GM12878 (cell line): ENCODE measurements at regions not wholly inside any gene's neighbourhood (a gene's known extent, or its start where the extent isn't known, plus 50 kb on each side); places are given as distances from the start of the nearest gene placed in this dataset.

ENCODE experiments used
- ATAC-seq: fragments of 200-7000 bp; cut with Tn5 transposase; 3 replicates; pipeline ENCODE4 v1.9.1; 2020; ENCODE audit warnings: mild to moderate bottlenecking, moderate library complexity
- BruUV-seq: library from RNA; stranded (reverse); fragments of 400-500 nt; replicated peaks from 2 replicates; lab custom pipeline; 2021; lab: Mats Ljungman, UMichigan
- CTCF ChIA-PET: fragments of 300-600 bp; sonication (Branson Sonifier 250); formaldehyde crosslinking; extraction: SDS; loops from one replicate; lab custom pipeline; 2021; ENCODE audit warnings: inconsistent platforms; lab: Yijun Ruan, JAX
- POLR2A ChIA-PET: fragments of 350-600 bp; formaldehyde crosslinking; extraction: SDS; loops from one replicate; lab custom pipeline; 2021; ENCODE audit warnings: inconsistent platforms; lab: Charles Lee
- RAD21 ChIA-PET: fragments of 300-600 bp; sonication (Branson Sonifier 250); formaldehyde crosslinking; loops from one replicate; lab custom pipeline; 2023; ENCODE audit warnings: antibody characterized with exemption; ENCODE audit not compliant: unreplicated experiment; lab: Charles Lee
- SMC1A ChIA-PET: fragments of 300-600 bp; sonication (Branson Sonifier 250); formaldehyde crosslinking; loops from one replicate; lab custom pipeline; 2023; ENCODE audit not compliant: unreplicated experiment, uncharacterized antibody; lab: Charles Lee
- DNase-seq: peaks from one replicate; pipeline ENCODE4 v3.0.0-alpha.2; 2011; ENCODE audit warnings: low read depth, low spot score
- FAIRE-seq: peaks from 3 replicates; lab custom pipeline; 2011; peaks lifted over from hg19 to GRCh38; lab: Jason Lieb, UNC
- H2AFZ ChIP-seq: 2 replicates; pipeline ENCODE4 v1.6.0; 2011; ENCODE audit warnings: low read depth, low read length, control low read depth; ENCODE audit not compliant: control insufficient read depth
- H3K27ac ChIP-seq: 2 replicates; pipeline ENCODE4 v1.5.1; 2011; ENCODE audit warnings: control low read depth; ENCODE audit not compliant: control insufficient read depth, insufficient read depth
- H3K27me3 ChIP-seq, 2 experiments: replicated peaks in 1 of 2; 2 replicates each; pipeline versions ENCODE4 v1.6.0 to v1.6.1; 2011; ENCODE audit warnings: low read length in 1 of 2; ENCODE audit not compliant: control insufficient read depth in 2 of 2, insufficient read depth in 2 of 2
- H3K36me3 ChIP-seq, 2 experiments: 2 replicates each; pipeline ENCODE4 v1.5.1; 2011; ENCODE audit warnings: low read length in 1 of 2; ENCODE audit not compliant: control insufficient read depth in 2 of 2, insufficient read depth in 2 of 2
- H3K4me1 ChIP-seq: 2 replicates; pipeline ENCODE4 v1.6.1; 2011; ENCODE audit warnings: mild to moderate bottlenecking, low read length, moderate library complexity, mixed read lengths; ENCODE audit not compliant: control insufficient read depth, insufficient read depth
- H3K4me2 ChIP-seq: 2 replicates; pipeline ENCODE4 v1.6.0; 2011; ENCODE audit warnings: control low read depth; ENCODE audit not compliant: control insufficient read depth, insufficient read depth
- H3K4me3 ChIP-seq: fragments of 200-600 bp; sonication (generic); 2 replicates; pipeline ENCODE4 v1.5.1; 2016
- H3K79me2 ChIP-seq: 2 replicates; pipeline ENCODE4 v1.6.0; 2011; ENCODE audit warnings: low read length; ENCODE audit not compliant: control insufficient read depth, insufficient read depth
- H3K9ac ChIP-seq: 2 replicates; pipeline ENCODE4 v1.8.0; 2011; ENCODE audit warnings: low read length, control low read depth, mixed read lengths; ENCODE audit not compliant: control insufficient read depth, insufficient read depth
- H3K9me3 ChIP-seq: replicated peaks from 3 replicates; pipeline ENCODE4 v1.5.1; 2011; ENCODE audit warnings: mild to moderate bottlenecking, low read length; ENCODE audit not compliant: control insufficient read depth, insufficient read depth
- H4K20me1 ChIP-seq: 2 replicates; pipeline ENCODE4 v1.6.0; 2011; ENCODE audit not compliant: control insufficient read depth, insufficient read depth
- ETV6 ChIP-seq, 2 experiments: fragments of 450-650 bp in 1 of 2; IDR thresholded peaks in 1 of 2; conservative IDR thresholded peaks in 1 of 2; 2 replicates each; pipeline ENCODE4 v1.6.1; 2014; ENCODE audit warnings: antibody characterized with exemption in 1 of 2, borderline replicate concordance in 1 of 2, low read depth in 1 of 2, mild to moderate bottlenecking in 1 of 2, moderate library complexity in 1 of 2
- MEF2A ChIP-seq: IDR thresholded peaks from 2 replicates; pipeline ENCODE4 v1.6.1; 2011; ENCODE audit warnings: low read depth, mild to moderate bottlenecking, low read length, moderate library complexity; ENCODE audit not compliant: insufficient read depth
- WGBS: methylation state at CpG from one replicate; pipeline ENCODE4 v1.1.6; 2016; ENCODE audit warnings: low lambda C conversion rate; ENCODE audit not compliant: insufficient replicate concordance, insufficient coverage; ENCODE audit errors: missing lambda C conversion rate; 5-methylcytosine and 5-hydroxymethylcytosine counted together
- in situ Hi-C: fragments of 300-500 bp; cut with MboI; formaldehyde crosslinking; loops from 9 replicates; pipeline ENCODE4 v1.14.3; 2018; ENCODE audit warnings: mixed read lengths
- intact Hi-C: fragments of 100-400 bp; cut with micrococcal nuclease; formaldehyde crosslinking; loops from one replicate; pipeline ENCODE4 v1.14.2; 2022; ENCODE audit not compliant: unreplicated experiment
- TF ChIP-seq, protein P1 (sequence below): IDR thresholded peaks from 2 replicates; pipeline ENCODE4 v1.6.1; 2011; ENCODE audit warnings: low read depth, low read length, improper control_type of control experiment, borderline replicate concordance
- TF ChIP-seq, protein P2 (sequence below): IDR thresholded peaks from 2 replicates; pipeline ENCODE4 v1.6.1; 2012; ENCODE audit warnings: low read depth, low read length, improper control_type of control experiment
- TF ChIP-seq, protein P3 (sequence below): fragments of 450-650 bp; IDR thresholded peaks from 2 replicates; pipeline ENCODE4 v1.6.1; 2017; ENCODE audit warnings: mild to moderate bottlenecking, moderate library complexity
- TF ChIP-seq, protein P4 (sequence below): fragments of 150-350 bp; IDR thresholded peaks from 2 replicates; pipeline ENCODE4 v1.6.1; 2014; ENCODE audit warnings: mild to moderate bottlenecking, low read depth, low read length
- TF ChIP-seq, protein P5 (sequence below): fragments of 450-650 bp; formaldehyde crosslinking; IDR thresholded peaks from 2 replicates; pipeline ENCODE4 v1.5.0; 2022; ENCODE audit warnings: mild to moderate bottlenecking, missing genetic modification characterization

DNA sequence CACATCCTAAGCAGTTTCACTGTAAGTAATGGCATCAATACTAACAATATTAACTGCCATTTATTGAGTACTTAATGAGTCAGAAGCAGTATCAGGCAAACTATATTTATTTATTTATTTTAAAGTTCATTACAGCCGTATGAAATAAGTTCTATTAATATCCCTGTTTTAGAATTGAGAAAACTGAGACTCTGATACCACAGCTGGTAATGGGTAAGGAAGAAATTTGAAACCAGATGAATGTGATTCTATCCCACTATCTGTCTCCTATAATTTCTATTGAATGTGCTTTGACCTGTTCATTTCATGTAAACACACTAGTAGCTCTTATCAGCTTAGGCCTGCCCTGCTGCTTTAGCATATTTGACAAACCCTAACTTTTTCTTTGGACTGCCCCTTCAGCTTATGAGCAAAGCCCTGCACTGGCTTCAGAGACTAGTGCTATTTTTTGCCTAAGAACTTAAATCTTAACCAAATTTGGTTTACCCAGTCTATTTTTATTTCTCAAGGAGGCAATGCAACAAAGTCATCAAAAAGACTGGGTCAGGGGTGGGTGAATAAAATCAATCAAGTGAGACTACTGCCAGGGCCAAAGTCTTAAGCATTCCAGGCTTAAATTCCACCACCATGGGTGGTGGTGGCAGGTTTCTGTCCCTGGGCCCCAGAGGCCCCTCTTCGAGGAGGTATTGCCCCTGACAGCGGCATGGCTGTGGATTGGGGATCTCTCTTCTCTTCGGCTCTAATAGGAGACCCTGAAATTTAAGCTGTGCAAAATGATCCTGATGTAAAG, 143.4 kb downstream of the DLEU7 start:
- Histone ChIP-seq H3K9ac (no peak overlapping the region), H4K20me1 (no peaks in the 10 kb centered on the region), H3K27ac (no peak overlapping the region), H3K4me3 (no peak overlapping the region), H3K79me2 (no peaks in the 10 kb centered on the region), H3K4me2 (no peak overlapping the region), H3K36me3 (no peaks in the 10 kb centered on the region), H2AFZ (no peak overlapping the region), H3K9me3 (no peaks in the 10 kb centered on the region), H3K27me3 (no peaks in the 10 kb centered on the region), H3K4me1 (no peaks in the 10 kb centered on the region)
- FAIRE-seq (no peak), DNase-seq (no peak), ATAC-seq (no peak)
- ChIA-PET POLR2A (no interaction called here), SMC1A (interaction anchor here (1.3 kb wide), 1 partner anchor 101 kb away, joined by 4 read pairs; no protein-coding TSS in a partner anchor), CTCF (interaction anchor here (1.1 to 1.2 kb wide), 2 partner anchors 13 to 15 kb away, joined by 3 to 4 read pairs; no protein-coding TSS in a partner anchor), RAD21 (no interaction called here)
- no TSS peak for BruUV-seq
- 25% methylated on average over 4 of the region's 4 CpGs for WGBS
- intact Hi-C loops (no loop called here), in situ Hi-C loops (no loop called here)
- TF ChIP-seq ETV6 (conservative IDR thresholded peaks at IDR 0.05 in 1 of 2, IDR thresholded peaks at IDR 0.05 in 1 of 2; ENCODE audit: borderline replicate concordance in 1 of 2, low read depth in 1 of 2) (no peak), MEF2A (no peak)
- TF ChIP-seq, protein P1, sequence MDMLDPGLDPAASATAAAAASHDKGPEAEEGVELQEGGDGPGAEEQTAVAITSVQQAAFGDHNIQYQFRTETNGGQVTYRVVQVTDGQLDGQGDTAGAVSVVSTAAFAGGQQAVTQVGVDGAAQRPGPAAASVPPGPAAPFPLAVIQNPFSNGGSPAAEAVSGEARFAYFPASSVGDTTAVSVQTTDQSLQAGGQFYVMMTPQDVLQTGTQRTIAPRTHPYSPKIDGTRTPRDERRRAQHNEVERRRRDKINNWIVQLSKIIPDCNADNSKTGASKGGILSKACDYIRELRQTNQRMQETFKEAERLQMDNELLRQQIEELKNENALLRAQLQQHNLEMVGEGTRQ = no peak
- TF ChIP-seq, protein P2, sequence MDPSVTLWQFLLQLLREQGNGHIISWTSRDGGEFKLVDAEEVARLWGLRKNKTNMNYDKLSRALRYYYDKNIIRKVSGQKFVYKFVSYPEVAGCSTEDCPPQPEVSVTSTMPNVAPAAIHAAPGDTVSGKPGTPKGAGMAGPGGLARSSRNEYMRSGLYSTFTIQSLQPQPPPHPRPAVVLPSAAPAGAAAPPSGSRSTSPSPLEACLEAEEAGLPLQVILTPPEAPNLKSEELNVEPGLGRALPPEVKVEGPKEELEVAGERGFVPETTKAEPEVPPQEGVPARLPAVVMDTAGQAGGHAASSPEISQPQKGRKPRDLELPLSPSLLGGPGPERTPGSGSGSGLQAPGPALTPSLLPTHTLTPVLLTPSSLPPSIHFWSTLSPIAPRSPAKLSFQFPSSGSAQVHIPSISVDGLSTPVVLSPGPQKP = no peak
- TF ChIP-seq, protein P3, sequence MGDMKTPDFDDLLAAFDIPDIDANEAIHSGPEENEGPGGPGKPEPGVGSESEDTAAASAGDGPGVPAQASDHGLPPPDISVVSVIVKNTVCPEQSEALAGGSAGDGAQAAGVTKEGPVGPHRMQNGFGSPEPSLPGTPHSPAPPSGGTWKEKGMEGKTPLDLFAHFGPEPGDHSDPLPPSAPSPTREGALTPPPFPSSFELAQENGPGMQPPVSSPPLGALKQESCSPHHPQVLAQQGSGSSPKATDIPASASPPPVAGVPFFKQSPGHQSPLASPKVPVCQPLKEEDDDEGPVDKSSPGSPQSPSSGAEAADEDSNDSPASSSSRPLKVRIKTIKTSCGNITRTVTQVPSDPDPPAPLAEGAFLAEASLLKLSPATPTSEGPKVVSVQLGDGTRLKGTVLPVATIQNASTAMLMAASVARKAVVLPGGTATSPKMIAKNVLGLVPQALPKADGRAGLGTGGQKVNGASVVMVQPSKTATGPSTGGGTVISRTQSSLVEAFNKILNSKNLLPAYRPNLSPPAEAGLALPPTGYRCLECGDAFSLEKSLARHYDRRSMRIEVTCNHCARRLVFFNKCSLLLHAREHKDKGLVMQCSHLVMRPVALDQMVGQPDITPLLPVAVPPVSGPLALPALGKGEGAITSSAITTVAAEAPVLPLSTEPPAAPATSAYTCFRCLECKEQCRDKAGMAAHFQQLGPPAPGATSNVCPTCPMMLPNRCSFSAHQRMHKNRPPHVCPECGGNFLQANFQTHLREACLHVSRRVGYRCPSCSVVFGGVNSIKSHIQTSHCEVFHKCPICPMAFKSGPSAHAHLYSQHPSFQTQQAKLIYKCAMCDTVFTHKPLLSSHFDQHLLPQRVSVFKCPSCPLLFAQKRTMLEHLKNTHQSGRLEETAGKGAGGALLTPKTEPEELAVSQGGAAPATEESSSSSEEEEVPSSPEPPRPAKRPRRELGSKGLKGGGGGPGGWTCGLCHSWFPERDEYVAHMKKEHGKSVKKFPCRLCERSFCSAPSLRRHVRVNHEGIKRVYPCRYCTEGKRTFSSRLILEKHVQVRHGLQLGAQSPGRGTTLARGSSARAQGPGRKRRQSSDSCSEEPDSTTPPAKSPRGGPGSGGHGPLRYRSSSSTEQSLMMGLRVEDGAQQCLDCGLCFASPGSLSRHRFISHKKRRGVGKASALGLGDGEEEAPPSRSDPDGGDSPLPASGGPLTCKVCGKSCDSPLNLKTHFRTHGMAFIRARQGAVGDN = no peak
- TF ChIP-seq, protein P4, sequence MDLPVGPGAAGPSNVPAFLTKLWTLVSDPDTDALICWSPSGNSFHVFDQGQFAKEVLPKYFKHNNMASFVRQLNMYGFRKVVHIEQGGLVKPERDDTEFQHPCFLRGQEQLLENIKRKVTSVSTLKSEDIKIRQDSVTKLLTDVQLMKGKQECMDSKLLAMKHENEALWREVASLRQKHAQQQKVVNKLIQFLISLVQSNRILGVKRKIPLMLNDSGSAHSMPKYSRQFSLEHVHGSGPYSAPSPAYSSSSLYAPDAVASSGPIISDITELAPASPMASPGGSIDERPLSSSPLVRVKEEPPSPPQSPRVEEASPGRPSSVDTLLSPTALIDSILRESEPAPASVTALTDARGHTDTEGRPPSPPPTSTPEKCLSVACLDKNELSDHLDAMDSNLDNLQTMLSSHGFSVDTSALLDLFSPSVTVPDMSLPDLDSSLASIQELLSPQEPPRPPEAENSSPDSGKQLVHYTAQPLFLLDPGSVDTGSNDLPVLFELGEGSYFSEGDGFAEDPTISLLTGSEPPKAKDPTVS = no peak
- TF ChIP-seq, protein P5, sequence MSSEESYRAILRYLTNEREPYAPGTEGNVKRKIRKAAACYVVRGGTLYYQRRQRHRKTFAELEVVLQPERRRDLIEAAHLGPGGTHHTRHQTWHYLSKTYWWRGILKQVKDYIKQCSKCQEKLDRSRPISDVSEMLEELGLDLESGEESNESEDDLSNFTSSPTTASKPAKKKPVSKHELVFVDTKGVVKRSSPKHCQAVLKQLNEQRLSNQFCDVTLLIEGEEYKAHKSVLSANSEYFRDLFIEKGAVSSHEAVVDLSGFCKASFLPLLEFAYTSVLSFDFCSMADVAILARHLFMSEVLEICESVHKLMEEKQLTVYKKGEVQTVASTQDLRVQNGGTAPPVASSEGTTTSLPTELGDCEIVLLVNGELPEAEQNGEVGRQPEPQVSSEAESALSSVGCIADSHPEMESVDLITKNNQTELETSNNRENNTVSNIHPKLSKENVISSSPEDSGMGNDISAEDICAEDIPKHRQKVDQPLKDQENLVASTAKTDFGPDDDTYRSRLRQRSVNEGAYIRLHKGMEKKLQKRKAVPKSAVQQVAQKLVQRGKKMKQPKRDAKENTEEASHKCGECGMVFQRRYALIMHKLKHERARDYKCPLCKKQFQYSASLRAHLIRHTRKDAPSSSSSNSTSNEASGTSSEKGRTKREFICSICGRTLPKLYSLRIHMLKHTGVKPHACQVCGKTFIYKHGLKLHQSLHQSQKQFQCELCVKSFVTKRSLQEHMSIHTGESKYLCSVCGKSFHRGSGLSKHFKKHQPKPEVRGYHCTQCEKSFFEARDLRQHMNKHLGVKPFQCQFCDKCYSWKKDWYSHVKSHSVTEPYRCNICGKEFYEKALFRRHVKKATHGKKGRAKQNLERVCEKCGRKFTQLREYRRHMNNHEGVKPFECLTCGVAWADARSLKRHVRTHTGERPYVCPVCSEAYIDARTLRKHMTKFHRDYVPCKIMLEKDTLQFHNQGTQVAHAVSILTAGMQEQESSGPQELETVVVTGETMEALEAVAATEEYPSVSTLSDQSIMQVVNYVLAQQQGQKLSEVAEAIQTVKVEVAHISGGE (CRISPR knock-in tag) = no peak
